NOMO-1 (cell line): ENCODE measurements at regions not wholly inside any gene's neighbourhood (a gene's known extent, or its start where the extent isn't known, plus 50 kb on each side); places are given as distances from the start of the nearest gene placed in this dataset.
"Not testable (repeated sequence)": the region's sequence is repeated elsewhere in the genome, so short reads cannot be mapped to it uniquely, and the experiment has no call there.

ENCODE experiments used
- DNase-seq, 2 experiments: peaks; one replicate each; lab custom pipeline; 2025; ENCODE audit not compliant: unreplicated experiment in 2 of 2; lab: John Stamatoyannopoulos, UW

DNA sequence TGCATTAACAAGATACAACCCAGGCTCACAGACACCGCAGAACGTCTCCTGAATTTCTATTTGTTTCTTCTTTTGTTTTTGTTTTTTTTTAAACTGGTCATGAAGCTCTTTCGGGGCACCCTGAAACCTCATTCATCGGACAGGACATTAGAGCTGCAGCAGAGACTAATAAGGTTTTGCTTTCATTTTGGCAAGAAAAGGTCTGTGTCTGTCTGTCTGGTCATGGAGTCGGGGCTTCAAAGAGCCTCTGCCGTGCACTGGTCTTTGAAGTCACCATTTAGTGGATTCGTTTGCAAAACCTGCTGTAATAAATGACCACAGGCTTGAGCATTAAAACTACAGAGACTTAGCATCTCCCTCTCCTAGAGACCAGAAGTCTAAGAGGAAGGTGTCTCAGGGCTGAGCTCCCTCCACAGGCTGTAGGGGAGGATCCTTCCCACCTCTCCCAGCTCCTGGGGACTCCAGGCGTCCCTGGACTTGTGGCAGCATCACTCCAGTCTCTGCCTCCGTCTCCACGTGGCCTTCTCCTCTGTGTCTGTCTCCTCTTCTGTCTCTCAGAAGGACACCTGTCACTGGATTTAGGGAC is 247.5 kb downstream of the CRLF2 start:
- DNase-seq: no peak

- DNase-seq: no peak
Observed at GRCh38 chrX:960821-961220, 251.6 kb downstream of the CRLF2 start.

- no peak for DNase-seq
Observed at GRCh38 chrX:959595-959994, 252.9 kb downstream of the CRLF2 start.

DNA sequence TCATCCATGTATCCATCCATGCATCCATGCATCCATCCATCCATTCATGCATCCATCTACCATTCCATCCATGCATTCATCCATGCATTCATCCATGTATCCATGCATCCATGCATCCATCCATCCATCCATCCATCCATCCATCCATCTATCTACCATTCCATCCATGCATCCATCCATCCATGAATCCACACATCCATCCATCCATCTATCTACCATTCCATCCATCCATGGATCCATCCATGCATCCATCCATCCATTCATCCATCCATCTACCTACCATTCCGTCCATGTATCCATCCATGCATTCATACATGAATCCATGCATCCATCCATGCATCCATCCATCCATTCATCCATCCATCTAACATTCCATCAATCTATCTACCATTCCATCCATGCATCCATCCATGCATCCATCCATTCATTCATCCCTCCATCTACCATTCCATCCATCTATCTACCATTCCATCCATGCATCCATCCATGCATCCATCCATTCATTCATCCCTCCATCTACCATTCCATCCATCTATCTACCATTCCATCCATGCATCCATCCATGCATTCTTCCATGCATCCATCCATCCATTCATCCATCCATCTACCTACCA is 257.2 kb downstream of the CRLF2 start:
- DNase-seq: not testable (repeated sequence)

GRCh38 chrX:953879-954482 is 258.5 kb downstream of the CRLF2 start:
- no peak for DNase-seq

DNA sequence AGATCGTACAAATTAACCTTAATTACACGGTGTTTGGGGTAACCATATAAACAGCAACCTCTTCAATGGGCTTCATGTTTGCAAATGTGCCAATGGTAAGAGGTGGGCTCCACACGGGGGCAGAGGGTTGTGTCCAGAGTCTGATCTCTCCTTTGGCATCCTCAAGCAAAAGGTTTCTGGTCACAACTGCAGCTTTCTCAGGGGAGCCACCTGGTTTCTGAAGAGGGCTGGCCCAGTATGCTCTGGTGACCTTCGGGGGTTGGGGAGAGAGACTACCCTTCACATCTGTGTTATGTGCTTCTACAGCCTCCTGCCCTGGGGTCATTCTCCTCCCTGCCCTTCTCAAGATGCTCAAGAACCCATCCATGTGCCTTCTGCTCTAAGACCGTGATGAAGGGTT is 259.6 kb downstream of the CRLF2 start:
- no peak for DNase-seq

DNA sequence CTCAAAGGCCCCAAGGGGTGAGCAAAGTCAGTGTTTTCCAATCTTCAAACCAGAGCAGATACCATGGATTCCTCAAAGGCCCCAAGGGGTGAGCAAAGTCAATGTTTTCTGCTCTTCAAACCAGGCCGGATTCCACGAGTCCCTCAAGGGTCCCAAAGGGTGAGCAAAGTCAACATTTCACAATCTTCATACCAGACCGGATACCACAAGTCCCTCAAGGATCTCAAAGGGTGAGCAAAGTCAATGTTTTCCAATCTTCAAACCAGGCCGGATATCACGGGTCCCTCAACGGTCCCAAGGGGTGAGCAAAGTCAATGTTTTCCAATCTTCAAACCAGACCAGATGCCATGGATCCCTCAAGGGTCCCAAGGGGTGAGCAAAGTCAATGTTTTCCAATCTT is 265.2 kb downstream of the CRLF2 start:
- not testable (repeated sequence) for DNase-seq

DNA sequence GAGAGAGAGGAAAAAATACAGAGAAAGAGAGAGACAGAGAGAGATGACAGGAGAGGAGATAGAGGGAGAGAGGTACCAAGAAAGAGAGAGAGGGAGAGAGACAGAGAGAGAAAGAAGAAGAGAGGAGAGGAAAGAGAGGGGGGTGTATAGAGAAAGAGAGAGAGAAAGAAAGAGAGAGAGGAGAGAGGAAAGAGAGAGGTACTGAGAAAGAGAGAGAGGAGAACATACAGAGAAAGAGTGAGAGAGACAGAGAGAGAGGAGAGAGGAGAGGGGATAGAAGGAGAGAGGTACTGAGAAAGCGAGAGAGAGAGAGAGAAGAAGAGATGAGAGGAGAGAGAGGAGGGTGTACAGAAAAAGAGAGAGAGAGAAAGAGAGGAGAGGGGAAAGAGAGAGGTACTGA is 269.4 kb downstream of the CRLF2 start:
- DNase-seq: no peak

- no peak for DNase-seq
Observed at GRCh38 chrX:940691-941090, 271.8 kb downstream of the CRLF2 start.

DNA sequence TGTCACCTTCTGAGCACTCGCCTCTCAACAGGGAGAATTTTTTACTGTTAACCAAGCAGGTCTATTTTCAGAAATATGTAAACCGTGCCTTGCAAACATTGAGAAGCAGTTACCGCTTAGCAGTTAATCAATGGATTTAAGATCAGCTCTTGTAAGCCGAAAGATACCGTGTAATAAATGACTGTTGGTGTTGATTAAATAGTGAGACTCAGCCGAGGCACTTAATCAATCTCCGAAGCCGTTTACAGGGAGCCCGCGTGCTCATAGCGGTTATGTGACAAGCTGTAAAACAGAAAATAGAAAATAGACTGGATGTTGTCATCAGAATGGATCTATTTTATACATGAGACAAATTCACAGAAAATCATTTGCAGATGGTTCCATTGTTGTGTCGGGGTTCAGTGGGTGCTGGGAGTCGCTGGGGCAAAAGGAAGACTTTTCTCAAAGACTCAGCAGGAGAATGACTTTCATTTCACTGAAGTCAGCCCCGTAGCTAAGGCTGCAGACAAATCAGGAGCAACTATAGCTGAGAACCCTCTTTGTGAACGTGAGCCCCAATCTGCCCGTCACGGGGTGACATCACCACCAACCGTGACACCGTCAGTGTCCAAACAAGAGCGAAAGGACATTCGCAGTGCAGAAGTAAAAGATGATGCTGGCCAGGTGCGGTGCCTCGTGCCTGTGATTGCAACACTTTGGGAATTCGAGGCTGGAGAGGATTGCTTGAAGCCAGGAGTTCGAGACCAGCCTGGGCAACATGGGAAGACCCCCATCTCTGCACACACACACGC is 275.3 kb downstream of the CRLF2 start:
- no peak for DNase-seq

- DNase-seq: no peak
Observed at GRCh38 chrX:933611-934010, 278.8 kb downstream of the CRLF2 start.

- DNase-seq: no peak
Observed at GRCh38 chrX:928606-929005, 283.8 kb downstream of the CRLF2 start.

DNA sequence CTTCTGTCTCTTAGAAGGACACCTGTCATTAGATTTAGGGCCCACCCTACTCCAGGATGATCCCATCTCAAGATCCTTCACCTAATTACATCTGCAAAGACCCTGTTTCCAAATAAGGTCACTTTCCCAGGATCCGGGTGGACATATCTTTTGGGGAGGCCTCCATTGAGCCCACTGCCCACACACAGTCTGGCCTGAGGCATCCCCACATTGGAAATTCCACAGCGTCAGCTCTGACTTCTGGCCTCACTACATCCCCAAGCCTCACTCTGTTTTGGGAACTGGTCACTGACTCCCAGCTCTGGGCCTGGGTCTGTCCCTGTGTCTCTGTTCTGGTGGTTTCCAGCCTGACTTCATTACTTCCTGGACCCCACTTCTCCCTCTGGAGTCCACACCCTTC is 285.5 kb downstream of the CRLF2 start:
- DNase-seq: no peak

- no peak for DNase-seq
Observed at GRCh38 chrX:926070-926469, 286.4 kb downstream of the CRLF2 start.

DNA sequence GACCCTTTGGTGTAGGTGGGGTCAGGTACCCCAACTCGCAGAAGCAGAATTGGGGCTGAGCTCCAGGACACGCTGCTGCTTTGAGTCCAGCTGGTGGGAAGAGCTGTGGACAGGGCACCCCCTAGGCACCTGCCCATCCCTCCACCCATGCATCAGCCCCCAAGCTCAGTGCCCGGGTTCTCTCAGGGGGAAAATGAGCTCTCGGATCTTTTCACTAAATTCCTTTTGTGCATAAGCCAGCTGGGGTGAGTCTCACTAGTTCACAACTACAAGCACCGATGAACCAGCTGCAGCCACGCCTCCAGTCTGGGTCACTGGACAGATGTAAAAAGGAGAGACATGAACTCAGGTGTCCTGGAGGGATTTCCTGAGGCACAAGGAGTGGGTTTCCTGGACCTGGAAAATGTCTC is 286.8 kb downstream of the CRLF2 start:
- DNase-seq: no peak

GRCh38 chrX:925094-925493 is 287.4 kb downstream of the CRLF2 start:
- DNase-seq: no peak

DNA sequence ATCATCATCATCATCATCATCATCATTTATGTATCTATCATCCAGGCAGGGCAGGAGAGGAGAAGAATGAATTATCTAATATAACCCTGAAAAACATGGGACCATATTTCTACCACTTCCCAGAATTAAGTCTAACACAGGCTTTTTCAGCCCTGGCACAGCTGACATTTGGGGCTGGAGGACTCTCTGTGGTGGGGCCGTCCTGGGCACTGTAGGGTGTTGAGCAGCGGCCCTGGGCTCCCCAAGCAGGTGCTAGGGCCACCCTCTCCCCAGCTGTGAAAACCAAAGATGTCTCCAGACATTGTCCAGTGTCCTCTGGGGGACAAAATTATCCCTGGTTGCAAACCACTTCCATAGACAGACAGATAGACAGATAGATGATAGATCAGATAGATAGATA is 288.4 kb downstream of the CRLF2 start:
- no peak for DNase-seq

GRCh38 chrX:920234-920799 is 289.7 kb downstream of the SHOX start:
- DNase-seq: no peak

DNA sequence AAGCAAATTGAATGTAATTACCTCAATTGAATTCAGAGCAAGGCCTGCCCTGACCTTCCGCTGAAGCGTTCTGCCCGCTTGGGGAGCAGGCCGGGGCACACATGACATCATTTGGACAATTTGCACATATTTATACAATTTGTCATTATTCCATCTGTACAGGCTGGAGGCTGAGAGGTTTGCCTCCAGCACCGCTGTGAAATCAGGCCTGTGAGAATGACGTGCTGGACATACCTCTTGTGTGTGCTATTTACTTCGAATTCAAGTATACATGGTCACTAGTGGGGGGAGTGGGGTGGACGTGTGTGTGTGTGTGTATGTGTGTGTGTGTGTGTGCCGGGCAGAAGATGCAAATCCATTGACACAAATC is 285.6 kb downstream of the SHOX start:
- DNase-seq: no peak

DNA sequence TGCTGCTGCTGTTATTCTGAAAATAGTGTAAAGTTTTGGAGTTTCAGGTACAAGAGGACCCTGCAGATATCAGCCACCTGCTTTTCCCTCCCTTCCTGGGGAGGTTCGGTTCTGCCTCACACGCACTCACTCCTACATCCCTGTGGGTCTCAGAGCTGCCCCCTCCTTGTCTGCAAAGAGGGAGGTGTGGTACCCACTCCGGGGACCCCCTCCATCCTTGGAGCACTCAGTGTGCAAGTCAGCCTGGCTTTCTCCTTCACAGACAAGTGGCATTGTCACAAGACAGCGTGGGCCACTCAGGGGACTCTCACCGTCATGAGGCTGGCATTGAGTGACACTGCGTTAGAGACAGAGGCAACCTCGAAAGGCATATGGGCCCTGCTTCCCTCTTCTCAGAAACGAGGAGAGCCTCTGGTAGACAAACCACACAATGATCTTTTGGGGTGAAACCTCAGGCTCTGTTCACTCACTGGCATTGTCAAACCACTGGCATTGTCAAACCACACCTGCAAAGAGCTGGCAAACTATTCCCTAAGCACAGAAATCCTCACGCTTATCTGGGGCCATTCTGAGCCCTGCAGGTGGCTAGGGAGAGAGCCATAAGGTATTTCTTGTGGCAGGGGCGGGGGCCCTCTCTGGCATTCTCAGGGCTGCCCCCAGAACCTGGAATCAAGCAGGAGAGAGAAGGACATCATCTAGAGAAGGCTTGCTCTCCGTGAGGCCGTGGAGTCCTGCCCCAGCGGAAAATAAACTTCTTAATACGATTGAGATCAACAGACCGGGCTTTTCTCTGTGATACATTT is 285.0 kb downstream of the SHOX start:
- DNase-seq: no peak

DNA sequence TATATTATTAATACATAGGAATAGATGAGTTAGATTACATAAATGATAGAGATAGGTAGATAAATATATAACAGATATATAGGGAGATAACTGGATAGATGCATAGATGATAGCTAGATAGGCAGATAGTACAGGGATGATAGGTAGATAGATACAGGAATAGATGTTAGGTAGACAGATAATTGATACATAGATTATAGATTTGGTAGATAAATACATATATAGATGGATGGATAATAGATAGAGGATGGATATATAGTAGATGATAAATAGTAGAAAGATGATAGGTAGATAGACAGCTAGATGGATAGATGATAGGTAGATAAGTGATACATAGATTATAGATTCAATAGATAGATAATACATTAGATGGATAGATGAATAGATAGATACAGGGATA is 283.6 kb downstream of the SHOX start:
- no peak for DNase-seq
